Jurkat, Clone E6-1 (cell line): ENCODE measurements at regions not wholly inside any gene's neighbourhood (a gene's known extent, or its start where the extent isn't known, plus 50 kb on each side); places are given as distances from the start of the nearest gene placed in this dataset.

ENCODE experiments used
- DNase-seq: peaks from one replicate; pipeline ENCODE4 v3.0.0-alpha.2; 2011; ENCODE audit warnings: low read depth, low spot score
- H3K4me3 ChIP-seq: 2 replicates; pipeline ENCODE4 v1.5.1; 2011; ENCODE audit warnings: mild to moderate bottlenecking, low read length, control low read depth, moderate library complexity

GRCh38 chr5:148937830-148938521 lies 111.6 kb downstream of the ADRB2 start:
- H3K4me3 ChIP-seq, result no peak overlapping the region
- no peak for DNase-seq

GRCh38 chr5:148938522-148938882 lies 112.1 kb downstream of the ADRB2 start:
- no peak for DNase-seq

GRCh38 chr5:148939676-148940075 lies 113.3 kb downstream of the ADRB2 start:
- H3K4me3 ChIP-seq, result no peak overlapping the region
- DNase-seq, result no peak

More at GRCh38 chr5:148938522-148938882, 112.1 kb downstream of the ADRB2 start:
- H3K4me3 ChIP-seq, result no peak overlapping the region

- H3K4me3 ChIP-seq, result no peak overlapping the region
- DNase-seq, result no peak
Measured at GRCh38 chr5:148941810-148942209, 115.4 kb downstream of the ADRB2 start.

- H3K4me3 ChIP-seq, result no peak overlapping the region
- DNase-seq, result no peak
Measured at GRCh38 chr5:148949841-148950470, 112.9 kb downstream of the SH3TC2 start.

GRCh38 chr5:148950471-148950863 lies 112.4 kb downstream of the SH3TC2 start:
- no peak for DNase-seq
- no peak overlapping the region for H3K4me3 ChIP-seq

- DNase-seq, result no peak
- no peak overlapping the region for H3K4me3 ChIP-seq
Measured at GRCh38 chr5:148950892-148951291, 112.0 kb downstream of the SH3TC2 start.

- H3K4me3 ChIP-seq, result no peak overlapping the region
- DNase-seq, result no peak
Measured at GRCh38 chr5:148951612-148952011, 111.2 kb downstream of the SH3TC2 start.

GRCh38 chr5:148952097-148952867 lies 110.6 kb downstream of the SH3TC2 start:
- DNase-seq, result no peak
- H3K4me3 ChIP-seq, result no peak overlapping the region

- H3K4me3 ChIP-seq, result no peak overlapping the region
- no peak for DNase-seq
Measured at GRCh38 chr5:148953711-148954110, 109.2 kb downstream of the SH3TC2 start.
